Fibroblast of skin of abdomen (primary cell): ENCODE measurements at regions not wholly inside any gene's neighbourhood (a gene's known extent, or its start where the extent isn't known, plus 50 kb on each side); places are given as distances from the start of the nearest gene placed in this dataset.
"Not testable (repeated sequence)": the region's sequence is repeated elsewhere in the genome, so short reads cannot be mapped to it uniquely, and the experiment has no call there.

Experiments
- DNase-seq: peaks from one replicate; pipeline ENCODE4 v3.0.0-alpha.2; 2013

DNA sequence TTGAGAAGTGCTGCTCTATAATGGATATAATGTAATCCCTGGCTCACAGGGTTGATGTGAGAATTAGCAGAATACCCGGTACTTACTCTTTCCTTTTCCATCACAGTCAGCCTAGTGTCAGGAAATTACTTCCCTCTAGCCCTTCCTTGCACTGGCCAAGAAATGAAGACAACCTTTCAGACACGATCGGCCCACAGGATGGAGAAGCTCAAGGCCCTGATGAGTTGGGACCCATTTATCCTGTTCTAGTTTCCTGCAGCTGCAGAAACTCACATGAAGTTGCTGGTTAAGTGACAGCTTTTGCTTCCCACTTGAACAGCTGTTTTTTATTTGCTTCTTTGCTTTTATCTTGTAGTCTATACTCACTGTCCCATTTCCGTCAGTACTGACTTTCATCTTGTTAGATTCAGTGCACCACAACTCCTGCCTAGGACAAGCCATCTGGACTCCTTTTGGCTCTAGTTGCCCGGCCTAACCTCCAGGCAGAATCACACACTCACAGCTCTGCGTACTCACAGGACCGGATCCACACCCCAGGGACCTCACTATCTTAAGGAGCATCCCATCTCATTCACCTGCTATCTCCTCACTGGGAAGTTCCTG is 325.1 kb upstream of the CHRNA7 start:
- not testable (repeated sequence) for DNase-seq

DNA sequence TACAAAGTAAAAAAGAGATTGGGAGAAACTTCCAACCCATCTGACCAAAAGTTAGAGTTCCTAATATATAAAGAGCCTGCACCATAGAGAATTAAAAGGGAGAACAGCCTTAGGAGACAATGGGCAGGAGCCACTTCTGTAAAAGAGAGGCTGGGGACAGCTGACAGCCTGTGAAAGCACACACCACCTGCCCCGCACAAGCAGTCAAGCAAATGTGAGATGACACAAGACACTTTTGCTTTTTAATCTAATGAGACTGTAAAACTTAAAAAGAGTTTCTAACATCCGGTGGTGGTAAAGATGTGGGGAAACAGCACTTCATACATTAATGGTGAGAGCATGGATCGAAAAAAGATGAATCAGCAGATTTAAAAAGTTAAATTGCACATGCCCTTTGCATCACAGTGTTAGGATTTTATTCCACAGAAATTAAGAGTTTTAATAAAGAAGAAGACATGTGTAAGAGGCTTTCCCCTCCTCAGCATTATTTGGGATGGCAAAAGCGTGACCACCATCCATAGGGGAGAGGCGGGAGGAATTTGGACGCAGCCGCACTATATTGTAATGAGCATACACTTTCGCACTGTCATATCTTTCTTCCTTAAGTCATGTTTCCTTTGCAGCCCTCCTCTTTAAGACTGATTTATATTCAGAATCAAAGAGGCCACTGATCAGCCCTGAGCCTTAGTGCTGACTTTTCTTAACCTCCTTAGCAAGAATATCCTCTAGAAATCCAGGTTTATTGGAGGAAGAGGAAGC is 322.2 kb upstream of the CHRNA7 start:
- not testable (repeated sequence) for DNase-seq

GRCh38 chr15:31708703-31709327 is 321.5 kb upstream of the CHRNA7 start:
- not testable (repeated sequence) for DNase-seq

DNA sequence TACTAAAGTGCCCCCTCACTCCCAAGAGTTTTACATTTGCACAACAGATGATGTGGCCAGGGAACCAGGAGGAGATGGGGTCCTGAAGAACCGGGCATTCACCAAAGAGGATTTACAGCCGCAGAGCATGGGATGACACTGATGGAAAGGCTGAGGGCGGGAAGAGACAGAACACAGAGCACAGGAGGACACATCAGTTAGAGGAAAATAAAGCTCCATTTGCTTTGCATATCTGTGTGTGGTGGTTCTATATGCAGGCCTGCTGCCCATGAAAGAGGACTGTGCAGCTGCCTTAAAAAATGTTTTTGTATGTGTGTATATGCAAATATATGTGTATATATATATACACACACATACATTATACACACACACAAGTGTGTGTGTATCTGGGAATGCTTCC is 320.8 kb upstream of the CHRNA7 start:
- not testable (repeated sequence) for DNase-seq

DNA sequence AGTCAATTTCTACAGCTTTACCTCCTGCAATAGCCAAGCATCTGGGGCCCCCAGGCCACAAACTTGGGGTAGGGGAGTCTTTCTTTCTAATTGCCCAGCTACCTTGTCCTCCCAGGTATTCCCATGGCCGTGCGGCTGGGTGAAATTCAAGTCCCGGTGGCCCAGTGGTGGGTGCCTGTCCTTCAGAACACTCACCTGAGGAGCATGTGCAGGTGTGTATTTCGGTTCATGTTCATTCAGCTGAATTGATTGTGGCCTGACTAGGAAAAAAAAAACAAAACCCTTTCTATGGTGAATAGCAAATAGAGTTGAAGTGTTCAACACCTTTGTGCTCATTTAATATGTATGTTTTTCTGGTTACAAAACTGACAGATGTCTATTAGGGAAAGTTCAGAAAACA is 319.5 kb upstream of the CHRNA7 start:
- not testable (repeated sequence) for DNase-seq

DNA sequence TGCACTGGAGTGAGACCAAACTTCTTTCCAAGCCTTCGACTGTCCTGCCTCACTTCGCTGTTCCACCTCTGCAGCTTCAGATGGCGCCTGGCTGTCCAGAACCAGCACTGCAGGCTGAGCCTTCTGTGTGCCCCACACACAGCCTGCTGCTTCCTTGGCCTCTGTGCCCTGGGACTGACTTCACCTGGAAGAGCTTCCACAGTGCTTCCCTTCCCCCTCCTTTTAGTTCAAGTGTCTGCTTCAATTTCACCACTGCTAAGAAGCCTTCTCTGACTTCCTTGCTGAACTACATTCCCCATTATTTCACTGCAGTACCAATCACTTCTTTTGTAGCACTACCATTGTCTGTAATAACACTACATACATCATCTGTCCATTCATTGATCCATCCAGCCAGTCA is 315.1 kb upstream of the CHRNA7 start:
- not testable (repeated sequence) for DNase-seq

DNA sequence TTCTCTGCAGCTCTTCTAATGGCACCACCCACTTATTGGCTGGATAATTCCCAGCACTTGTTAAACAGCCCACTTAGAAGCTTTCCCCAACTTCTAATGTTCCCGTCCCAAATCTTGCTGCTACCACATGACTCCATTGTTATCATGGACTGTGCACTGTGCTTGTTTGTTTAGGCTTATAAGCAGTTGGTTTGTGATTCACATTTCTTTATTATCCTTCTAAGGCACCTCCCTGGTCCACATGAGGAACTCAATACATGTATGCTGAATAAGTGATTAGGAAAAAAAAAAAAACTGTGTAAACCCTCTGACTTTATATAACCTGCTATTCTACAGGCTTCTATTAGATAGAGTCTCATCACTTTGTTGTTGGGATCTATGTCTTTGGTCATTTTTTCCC is 311.7 kb upstream of the CHRNA7 start:
- DNase-seq: not testable (repeated sequence)

GRCh38 chr15:31719396-31720022 is 310.8 kb upstream of the CHRNA7 start:
- not testable (repeated sequence) for DNase-seq

DNA sequence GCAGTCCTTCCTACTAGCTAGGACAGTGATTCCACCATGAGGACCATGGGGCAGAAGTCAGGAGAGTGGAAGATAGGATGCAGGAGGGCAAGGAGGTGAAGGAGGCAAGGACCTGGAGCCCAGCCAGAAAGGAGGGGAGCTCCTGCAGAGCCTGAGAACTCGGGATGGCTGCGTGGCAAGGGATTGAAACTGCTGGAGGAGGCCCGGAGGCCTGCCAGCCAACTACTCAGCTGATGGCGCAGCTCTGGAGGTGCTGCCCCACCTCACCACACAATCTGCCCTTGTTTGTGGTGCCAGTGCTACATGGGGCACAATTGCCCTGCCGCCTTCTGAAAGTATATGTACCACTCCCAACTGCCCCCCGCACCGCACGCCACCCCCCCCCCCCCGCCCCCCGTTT is 307.3 kb upstream of the CHRNA7 start:
- not testable (repeated sequence) for DNase-seq

DNA sequence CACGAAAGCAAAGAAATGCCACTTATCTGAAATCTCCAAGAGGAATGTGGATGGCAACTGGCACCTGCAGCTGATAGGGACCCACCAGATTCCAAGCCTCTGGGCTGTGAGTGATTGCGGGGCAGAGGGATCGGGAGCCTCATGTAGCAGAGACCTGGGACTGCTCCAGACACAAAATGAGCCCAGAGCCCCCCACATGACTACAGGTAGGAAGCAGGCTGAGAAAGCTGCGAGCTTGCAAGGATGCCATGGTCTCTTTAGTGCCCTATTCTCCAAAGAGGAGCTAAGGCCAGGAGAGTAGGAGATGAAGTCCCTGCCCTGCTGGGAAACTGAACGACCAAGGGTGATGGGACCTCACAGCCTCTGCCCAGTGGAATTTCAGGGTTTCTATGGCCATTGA is 305.4 kb upstream of the CHRNA7 start:
- DNase-seq: not testable (repeated sequence)

- not testable (repeated sequence) for DNase-seq
Measured at GRCh38 chr15:31725619-31726018, 304.7 kb upstream of the CHRNA7 start.

- DNase-seq: no peak
Measured at GRCh38 chr15:31727612-31728011, 302.7 kb upstream of the CHRNA7 start.

- DNase-seq: peak; percentile 47
Measured at GRCh38 chr15:31732726-31733125, 297.6 kb upstream of the CHRNA7 start.

- no peak for DNase-seq
Measured at GRCh38 chr15:31733424-31733823, 296.9 kb upstream of the CHRNA7 start.

- DNase-seq: peak; percentile 85
Measured at GRCh38 chr15:31740203-31740602, 290.1 kb upstream of the CHRNA7 start.

DNA sequence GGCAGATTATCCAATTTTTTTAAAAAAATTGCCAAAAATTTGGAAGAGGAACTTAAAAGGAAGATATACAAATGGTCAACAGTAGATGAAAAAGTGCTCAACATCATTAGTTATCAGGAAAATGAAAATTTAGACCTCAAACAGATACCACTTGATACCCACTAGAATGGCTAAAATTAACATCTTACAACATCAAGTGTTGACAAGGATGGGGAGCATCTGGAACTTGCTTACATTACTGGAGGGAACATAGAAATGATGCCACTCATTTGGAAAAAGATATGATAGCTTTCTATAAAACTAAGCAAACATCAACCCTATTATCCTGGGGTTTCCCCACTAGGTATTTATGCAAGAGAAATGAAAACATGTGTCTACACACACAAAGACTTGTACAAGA is 284.5 kb upstream of the CHRNA7 start:
- DNase-seq: no peak

- DNase-seq: peak; percentile 27
Measured at GRCh38 chr15:31752065-31752762, 278.1 kb upstream of the CHRNA7 start.

DNA sequence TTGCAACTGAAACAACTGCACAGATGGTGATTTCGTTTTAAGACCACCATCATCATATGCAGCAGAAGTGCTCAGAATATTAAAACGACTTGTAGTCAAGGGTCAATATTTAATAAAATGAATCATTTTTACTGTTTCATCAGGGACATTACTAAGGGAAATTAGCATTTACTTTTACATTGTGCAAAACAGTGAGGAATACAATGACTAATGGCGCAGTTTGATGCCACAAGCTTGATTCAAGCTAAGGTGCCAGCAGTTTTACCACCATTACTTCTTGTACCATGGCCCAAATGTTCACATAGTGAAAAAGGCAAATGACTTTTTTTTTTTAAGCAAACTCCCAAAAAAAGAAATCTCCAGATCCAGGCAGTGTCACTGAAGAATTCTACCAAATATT is 277.4 kb upstream of the CHRNA7 start:
- no peak for DNase-seq

GRCh38 chr15:31758126-31758525 is 272.2 kb upstream of the CHRNA7 start:
- peak; percentile 7 for DNase-seq

GRCh38 chr15:31768055-31768454 is 262.3 kb upstream of the CHRNA7 start:
- DNase-seq: no peak

GRCh38 chr15:31774045-31774444 is 256.3 kb upstream of the CHRNA7 start:
- DNase-seq: no peak

DNA sequence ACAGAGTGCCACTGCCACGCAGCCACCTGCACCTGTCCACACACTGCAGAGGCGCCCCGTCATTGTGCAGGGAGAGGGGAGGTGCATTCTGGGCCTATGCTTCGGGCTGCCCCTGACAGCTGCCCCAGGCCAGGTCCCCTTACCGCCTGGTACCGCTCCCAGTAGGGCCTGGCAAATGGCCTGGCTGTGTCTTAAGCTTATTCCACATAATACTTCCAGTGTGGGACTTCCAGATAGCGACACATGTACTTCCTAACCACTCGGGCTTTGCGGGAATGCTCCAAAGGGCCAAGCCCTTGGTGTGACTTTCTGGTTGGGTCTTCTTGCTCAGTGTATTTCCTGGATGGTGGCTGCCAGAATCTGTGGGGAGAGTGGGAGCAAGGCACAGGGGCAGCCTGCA is 254.3 kb upstream of the CHRNA7 start:
- DNase-seq: no peak

DNA sequence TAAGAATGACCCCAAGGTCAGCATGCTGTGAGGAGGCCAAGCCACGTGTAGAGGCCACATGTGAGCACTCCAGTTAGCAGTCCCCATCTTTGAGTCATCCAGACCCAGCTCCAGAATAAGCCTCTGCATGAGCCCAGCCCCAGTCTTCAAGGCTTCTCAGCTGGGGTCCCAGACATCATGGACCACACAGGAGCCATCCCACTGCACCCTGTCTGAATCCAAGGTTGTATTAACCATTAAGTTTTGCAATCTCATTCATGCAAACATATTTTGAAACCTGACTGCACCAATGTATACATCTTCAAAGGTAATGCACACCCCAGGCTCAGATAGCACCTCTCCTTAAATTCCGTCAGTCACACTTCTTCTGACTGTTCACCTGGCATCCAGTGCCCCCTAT is 249.1 kb upstream of the CHRNA7 start:
- no peak for DNase-seq
